Glomerular endothelial cell (primary cell): ENCODE measurements at regions not wholly inside any gene's neighbourhood (a gene's known extent, or its start where the extent isn't known, plus 50 kb on each side); places are given as distances from the start of the nearest gene placed in this dataset.
"Not testable (repeated sequence)": the region's sequence is repeated elsewhere in the genome, so short reads cannot be mapped to it uniquely, and the experiment has no call there.

Experiments
- DNase-seq: peaks from one replicate; pipeline ENCODE4 v3.0.0-alpha.2; 2011; ENCODE audit warnings: low read depth, low spot score; ENCODE audit errors: extremely low read depth

- DNase-seq, result not testable (repeated sequence)
These were observed 203.9 kb downstream of the SPATA31A1 start for GRCh38 chr9:39559384-39559783.

DNA sequence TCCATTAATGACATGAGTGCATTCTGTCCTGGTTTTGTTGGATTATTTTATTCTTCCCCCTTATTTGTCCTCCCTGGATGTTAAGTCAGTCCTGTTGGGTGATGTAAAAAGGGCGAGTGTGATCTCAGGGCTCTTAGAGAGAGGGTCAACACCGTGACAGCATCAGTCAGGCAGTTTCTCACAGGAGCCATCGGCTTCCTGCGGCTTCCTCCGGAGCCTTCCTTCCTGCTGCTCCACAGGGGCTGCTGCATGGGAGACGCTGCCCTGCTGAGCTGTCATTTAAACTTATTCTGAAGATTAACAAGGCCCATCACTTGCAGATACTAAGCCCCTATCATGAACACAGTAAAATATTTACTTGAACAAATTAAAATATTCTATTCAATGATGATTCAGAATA lies 211.3 kb downstream of the SPATA31A1 start:
- not testable (repeated sequence) for DNase-seq

- DNase-seq, result not testable (repeated sequence)
These were observed 211.9 kb downstream of the SPATA31A1 start for GRCh38 chr9:39567396-39567795.

DNA sequence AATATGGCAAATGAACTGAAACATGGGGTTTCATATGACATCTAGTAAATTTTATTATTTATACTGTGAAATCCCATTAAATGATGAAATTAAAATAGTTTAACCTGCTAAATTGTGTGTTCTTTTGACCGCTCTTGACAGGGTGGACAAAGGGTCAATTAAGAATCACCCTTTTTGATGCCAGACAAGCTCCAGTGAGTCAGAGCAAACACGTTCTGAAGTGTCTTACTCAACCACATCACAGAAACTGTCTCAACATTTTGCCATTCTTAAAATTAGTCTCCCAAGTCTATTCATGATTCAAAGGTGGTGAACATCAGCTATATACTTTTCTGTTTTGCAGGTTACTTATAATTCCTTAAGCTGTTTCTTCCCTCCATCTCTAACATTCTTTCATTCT lies 213.4 kb downstream of the SPATA31A1 start:
- not testable (repeated sequence) for DNase-seq

- not testable (repeated sequence) for DNase-seq
These were observed 217.9 kb downstream of the SPATA31A1 start for GRCh38 chr9:39573024-39574022.

DNA sequence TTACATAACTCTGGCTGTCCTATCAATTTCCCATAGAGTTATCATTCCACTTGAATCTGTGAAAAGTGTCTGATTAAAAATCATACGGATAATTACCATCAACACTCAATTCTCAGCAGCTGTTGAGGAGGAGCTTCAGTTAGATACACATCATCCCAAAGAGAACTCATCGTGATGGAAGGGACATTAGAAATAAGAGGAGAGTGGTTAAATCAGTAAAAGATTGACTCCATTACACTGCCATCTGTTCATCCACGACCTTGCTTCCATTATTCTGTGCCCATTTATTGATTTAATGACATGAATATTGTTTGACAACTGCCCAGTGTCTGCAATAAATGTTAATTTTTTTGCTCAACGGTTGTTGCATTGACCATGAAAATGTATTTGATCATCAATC lies 223.5 kb downstream of the SPATA31A1 start:
- not testable (repeated sequence) for DNase-seq

DNA sequence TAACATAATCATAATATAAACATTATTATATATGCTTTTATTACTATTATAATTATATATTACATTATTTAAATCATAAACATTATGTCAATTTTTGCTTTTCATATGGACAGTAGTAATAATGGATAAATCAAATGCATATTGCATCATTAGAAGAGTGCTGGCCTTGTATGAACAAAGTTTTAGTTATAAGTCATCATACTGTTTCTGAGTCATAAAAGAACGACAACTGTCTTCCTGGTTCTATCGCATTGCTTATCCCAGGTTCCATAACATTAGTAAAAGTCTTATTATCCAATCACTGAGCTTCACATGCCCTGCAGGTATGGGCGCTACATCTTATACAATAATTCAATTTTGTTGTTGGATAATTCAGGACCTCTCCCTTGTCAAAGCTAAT lies 225.8 kb downstream of the SPATA31A1 start:
- DNase-seq, result not testable (repeated sequence)

DNA sequence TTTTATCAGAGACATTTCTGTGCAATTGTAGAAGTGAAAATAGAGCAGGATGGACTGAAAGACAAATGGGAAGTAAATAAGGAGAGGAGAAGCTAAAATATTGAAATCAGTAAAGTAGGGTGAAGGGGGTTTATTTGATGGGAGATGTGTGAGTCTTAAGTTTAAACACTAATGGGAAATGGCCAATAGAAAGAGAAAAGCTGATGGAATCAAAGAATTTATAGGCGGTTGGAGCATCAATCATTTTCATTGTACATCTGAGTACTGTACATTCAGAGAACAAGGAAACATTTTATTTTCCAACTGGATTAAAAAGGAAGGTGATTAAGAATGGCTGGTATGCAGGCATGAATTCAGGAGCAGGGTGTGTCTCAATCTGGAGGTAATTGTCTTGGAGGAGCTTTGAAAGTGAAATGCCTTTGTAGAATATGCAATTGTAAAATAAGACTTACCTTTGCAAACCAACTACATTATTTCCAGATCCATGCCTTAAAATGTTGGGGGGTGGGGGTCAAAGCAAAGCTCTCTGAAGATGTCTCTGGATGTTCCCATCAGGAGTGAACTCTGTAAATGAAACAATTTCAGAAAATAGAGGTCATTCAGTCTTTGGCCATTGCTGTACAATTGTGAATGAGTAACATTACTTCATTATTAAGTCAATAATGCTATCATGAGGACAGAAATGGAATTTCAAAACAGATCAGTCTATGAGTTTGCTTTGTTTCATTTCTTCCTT lies 227.4 kb downstream of the SPATA31A1 start:
- not testable (repeated sequence) for DNase-seq

DNA sequence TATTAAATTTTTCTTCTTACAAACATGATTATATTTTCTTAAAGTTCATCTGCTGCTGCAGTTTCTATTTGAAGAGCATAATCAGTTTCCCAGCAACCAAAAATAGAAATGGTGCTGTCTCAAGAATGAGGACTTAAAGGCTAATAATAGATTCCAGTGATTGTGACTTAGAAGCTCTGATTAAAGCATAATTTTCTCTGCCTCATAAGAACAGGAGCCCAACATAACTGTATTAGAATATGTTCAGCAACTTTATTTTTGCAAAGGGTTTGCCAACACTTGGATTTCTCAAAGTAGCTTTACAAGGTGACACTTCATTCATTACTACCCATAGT lies 227.9 kb downstream of the SPATA31A1 start:
- DNase-seq, result not testable (repeated sequence)

- DNase-seq, result not testable (repeated sequence)
These were observed 229.8 kb downstream of the SPATA31A1 start for GRCh38 chr9:39585233-39585632.

DNA sequence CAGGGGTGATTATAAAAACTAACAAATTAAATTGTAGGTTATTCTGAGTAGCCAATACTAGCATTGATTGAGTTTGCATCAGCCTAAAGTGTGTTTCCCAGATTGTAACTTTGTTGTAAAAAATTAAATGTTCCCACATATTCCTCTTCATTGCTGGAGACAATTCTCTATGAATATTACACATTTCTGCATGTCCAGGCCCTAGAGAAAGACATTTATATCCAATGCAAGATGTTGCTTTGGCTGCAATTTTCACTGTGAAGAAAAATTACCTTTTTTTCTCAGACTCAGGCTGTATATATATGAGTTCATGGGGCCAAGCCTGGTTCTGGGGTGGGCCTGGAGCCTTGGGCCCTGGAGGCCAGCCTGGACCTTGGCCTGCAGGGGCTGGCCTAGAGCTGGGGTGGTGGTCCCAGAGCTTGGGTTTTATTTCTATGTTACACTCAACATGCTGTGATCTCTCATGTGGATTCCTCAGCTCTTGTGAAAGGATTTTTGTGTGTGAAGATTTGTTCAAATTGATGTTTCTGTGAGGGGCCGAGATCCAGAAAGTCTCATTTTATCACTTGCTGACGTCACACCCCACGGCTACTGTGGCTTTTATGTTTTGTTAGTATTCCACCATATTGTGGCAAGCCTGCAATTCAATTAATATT lies 232.5 kb downstream of the SPATA31A1 start:
- no peak for DNase-seq

- DNase-seq, result no peak
These were observed 233.2 kb downstream of the SPATA31A1 start for GRCh38 chr9:39588500-39589137.

- not testable (repeated sequence) for DNase-seq
These were observed 248.6 kb downstream of the SPATA31A1 start for GRCh38 chr9:39604089-39604488.

DNA sequence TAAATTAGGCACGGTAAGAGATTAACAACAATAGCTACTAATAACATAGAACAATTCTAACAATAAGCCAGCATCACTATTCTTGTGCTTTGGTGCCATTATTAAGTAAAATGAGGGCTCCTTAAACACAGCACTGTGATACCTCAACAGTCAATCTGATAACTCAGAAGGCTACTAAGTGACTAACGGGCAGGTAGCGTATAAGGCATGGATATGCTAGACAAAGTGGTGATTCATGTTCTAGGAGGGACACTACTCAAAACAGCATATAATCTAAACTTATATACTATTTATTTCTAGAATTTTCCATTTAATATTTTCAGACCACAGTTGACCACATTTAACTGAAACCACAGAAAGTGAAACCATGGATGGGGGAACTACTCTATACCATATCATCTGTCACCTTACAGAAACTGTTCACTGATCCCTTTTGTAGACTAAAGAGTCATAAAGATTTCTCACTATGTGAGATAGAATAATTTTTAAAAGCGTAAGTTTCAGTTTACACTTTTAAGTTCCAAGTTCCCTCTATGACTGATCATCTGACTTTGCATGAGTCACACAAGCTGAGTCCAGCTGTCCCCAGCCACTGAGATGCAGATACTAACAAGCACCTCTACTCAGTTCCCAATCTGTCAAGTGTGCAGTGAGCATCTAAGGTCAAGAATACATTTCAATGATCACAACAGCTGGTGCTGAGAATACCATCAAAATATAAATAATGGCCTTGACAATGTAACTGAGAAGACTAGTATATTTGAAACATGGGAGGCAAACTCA lies 256.2 kb downstream of the SPATA31A1 start:
- DNase-seq, result not testable (repeated sequence)

GRCh38 chr9:39616480-39616879 lies 261.0 kb downstream of the SPATA31A1 start:
- not testable (repeated sequence) for DNase-seq

DNA sequence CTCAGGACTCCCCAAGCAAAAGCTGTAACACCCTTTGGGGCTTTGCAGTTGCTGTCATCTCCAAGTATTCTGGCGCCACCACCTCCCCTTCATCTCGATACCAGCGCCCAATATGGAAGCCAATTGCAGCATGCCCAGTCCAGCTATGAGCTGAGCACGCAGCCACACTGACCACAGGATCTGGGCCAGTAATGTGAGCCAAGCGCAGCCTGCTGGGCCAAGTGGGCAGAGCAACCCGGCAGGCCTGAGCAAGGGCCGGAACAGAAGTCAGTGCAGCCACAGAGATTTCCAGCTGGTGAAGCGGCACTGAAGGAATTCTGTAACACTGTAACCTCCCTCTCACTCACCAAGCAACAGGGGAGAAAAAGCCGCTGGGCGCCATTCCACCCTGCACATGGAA lies 268.6 kb downstream of the SPATA31A1 start:
- DNase-seq, result not testable (repeated sequence)

DNA sequence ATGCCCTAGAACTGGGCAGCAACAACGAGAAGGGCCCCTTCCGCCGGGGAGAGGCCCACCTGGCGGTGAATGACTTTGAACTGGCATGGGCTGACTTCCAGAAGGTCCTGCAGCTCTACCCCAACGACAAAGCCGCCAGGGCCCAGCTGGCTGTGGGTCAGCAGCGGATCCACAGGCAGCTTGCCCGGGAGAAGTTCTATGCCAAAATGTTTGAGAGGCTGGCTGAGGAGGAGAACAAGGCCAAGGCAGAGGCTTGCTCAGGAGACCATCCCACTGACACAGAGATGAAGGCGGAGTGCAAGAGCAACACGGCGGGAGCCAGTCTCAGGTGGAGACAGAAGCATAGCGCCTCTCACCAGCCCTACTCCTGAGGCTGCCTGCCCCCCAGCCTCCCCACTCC lies 276.6 kb downstream of the SPATA31A1 start:
- not testable (repeated sequence) for DNase-seq

GRCh38 chr9:39649029-39649428 lies 293.6 kb downstream of the SPATA31A1 start:
- DNase-seq, result not testable (repeated sequence)

DNA sequence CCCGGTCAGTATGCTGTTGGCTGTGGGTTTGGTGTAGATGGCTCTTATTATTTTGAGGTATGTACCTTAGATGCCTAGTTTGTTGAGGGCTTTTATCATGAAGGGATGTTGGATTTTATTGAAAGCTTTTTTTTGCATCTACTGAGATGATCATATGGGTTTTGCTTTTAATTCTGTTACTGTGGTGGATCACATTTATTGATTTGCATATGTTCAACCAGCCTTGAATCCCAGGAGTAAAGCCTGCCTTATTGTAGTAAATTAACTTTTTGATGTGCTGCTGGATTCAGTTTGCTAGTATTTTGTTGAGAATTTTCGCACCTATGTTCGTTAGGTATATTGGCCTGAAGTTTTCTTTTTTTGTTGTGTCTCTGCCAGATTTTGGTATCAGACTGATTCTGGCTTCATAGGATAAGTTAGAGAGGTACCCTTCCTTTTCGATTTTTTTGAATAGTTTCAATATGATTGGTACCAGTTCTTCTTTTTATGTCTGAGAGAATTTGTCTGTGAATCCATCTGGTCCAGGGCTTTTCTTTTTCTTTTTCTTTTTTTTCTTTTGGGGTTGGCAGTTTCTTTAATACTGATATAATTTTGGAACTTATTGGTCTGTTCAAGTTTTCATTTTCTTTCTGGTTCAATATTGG lies 301.6 kb downstream of the SPATA31A1 start:
- DNase-seq, result not testable (repeated sequence)
